ENCODE measurements at regions not wholly inside any gene's neighbourhood (a gene's known extent, or its start where the extent isn't known, plus 50 kb on each side); places are given as distances from the start of the nearest gene placed in this dataset.
"Not testable (repeated sequence)": the region's sequence is repeated elsewhere in the genome, so short reads cannot be mapped to it uniquely, and the experiment has no call there.

DNA sequence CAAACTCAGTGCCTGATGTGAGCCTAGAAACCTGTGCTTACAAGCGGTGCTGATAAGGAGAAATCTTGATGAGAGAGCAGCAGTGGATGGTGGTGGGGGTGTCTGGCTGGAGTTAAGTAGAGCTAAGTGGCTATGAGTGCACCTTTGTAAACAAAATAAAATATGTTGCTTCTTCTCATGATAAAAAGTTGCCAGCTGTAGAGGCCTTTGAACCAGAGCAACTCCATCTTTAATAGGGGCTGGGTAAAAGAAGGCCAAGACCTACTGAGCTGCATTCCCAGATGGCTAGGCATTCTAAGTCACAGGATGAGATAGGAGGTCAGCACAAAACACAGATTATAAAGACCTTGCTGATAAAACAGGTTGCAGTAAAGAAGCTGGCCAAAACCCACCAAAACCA is 107.6 kb upstream of the FAM3C start:
- no peak for DNase-seq (ENCODE audit: low read depth, low spot score)
- Histone ChIP-seq H3K9me3 (ENCODE audit: low read depth, low read length) (no peaks in the 10 kb centered on the region), H3K36me3 (ENCODE audit: insufficient read depth, low read length) (no peaks in the 10 kb centered on the region), H3K27ac (no peak overlapping the region), H3K4me3 (no peak overlapping the region), H3K9ac (ENCODE audit: insufficient read length) (no peak overlapping the region)
- no peak for TF ChIP-seq FOXP2 (optimal IDR thresholded peaks at IDR 0.05; ENCODE audit: control extremely low read depth, extremely low read length, insufficient read depth)
- no peak for TF ChIP-seq EZH2 (IDR thresholded peaks at IDR 0.05)
- TF ChIP-seq POLR2AphosphoS5 (IDR thresholded peaks at IDR 0.05; ENCODE audit: borderline replicate concordance, low read depth, low read length), result no peak

- Histone ChIP-seq H3K27ac (no peak overlapping the region), H3K36me3 (ENCODE audit: insufficient read depth, low read length) (no peaks in the 10 kb centered on the region), H3K9ac (ENCODE audit: insufficient read length) (no peak overlapping the region), H3K4me3 (no peak overlapping the region), H3K9me3 (ENCODE audit: low read depth, low read length) (no peaks in the 10 kb centered on the region)
- TF ChIP-seq FOXP2 (optimal IDR thresholded peaks at IDR 0.05; ENCODE audit: control extremely low read depth, extremely low read length, insufficient read depth) (no peak), EZH2 (IDR thresholded peaks at IDR 0.05) (no peak), POLR2AphosphoS5 (IDR thresholded peaks at IDR 0.05; ENCODE audit: borderline replicate concordance, low read depth, low read length) (no peak)
- DNase-seq (ENCODE audit: low read depth, low spot score), result no peak
Measured at GRCh38 chr7:121503039-121503438, 106.9 kb upstream of the FAM3C start.

DNA sequence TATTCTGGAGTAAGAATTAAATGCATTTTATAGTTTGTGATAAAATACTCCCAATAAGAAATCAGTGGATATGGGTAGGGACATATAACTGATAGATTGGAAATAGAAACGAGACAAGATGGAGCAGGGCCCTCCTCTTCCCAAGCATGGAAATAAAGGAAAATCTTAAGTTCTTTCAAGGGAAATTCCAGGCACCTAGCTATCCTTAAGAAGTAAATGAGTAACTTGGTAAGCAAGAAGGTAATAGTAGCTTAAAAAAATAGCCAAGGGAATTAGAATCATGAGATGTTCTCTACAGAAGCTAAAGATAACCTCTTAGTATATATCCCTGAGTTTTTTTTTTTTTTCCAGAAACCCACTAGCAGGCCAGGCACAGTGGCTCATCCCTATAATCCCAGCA is 105.5 kb upstream of the FAM3C start:
- DNase-seq (ENCODE audit: low read depth, low spot score), result no peak
- Histone ChIP-seq H3K27ac (no peak overlapping the region), H3K9me3 (ENCODE audit: low read depth, low read length) (no peaks in the 10 kb centered on the region), H3K36me3 (ENCODE audit: insufficient read depth, low read length) (no peaks in the 10 kb centered on the region), H3K4me3 (no peak overlapping the region), H3K9ac (ENCODE audit: insufficient read length) (no peak overlapping the region)
- TF ChIP-seq POLR2AphosphoS5 (IDR thresholded peaks at IDR 0.05; ENCODE audit: borderline replicate concordance, low read depth, low read length), result no peak

DNA sequence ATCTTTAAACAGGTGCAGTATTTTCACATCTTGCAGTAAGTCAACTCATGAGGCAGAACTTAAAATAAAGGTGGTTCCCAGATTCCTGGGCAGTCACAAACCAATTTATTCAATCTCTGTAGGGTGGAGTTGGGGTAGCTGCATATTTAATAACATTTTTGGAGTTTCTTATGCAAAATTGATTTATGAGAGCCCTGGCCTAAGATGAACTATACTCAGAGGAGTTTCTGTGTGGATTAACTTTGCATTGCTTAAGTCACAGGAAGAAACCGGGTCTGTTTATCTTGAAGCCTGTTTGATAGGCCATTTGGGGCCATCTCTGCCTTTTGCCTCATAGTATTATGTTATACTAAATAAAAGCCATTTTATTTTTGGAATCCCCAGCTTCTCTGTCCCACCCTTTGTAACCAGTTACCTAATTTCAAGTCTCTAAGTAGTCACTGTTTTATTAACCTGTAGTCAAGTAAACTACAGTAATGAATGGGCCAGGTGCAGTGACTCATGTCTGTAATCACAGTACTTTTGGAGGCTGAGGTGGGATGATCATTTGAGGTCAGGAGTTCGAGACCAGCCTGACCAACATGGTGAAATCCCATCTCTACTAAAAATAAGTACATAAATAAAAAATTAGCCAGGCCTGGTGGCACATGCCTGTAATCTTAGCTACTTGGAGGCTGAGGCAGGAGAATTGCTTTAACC is 104.4 kb upstream of the FAM3C start:
- no peak for DNase-seq (ENCODE audit: low read depth, low spot score)
- TF ChIP-seq POLR2AphosphoS5 (IDR thresholded peaks at IDR 0.05; ENCODE audit: borderline replicate concordance, low read depth, low read length), result no peak
- TF ChIP-seq EZH2 (IDR thresholded peaks at IDR 0.05), result no peak
- TF ChIP-seq FOXP2 (optimal IDR thresholded peaks at IDR 0.05; ENCODE audit: control extremely low read depth, extremely low read length, insufficient read depth), result no peak

DNA sequence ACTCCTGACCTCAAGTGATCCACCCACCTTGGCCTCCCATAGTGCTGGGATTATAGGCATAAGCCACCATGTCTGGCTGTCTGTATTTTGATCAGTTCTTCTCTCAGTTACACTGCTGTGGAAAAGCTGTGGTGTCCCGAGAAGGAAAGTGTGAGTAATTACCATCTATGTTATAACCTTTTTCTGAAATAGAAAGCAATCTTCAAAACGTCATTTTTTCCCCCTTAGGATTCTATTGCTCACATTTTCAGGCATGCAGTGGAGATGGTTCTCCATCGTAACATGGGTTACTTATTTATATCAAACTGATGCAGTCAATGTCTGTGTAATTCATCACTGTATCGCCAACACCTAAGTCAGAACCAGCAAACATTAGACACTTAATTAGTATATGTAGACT is 103.5 kb upstream of the FAM3C start:
- no peak overlapping the region for H3K9ac ChIP-seq (ENCODE audit: insufficient read length)
- DNase-seq (ENCODE audit: low read depth, low spot score), result no peak
- no peak overlapping the region for H3K27ac ChIP-seq
- TF ChIP-seq EZH2 (IDR thresholded peaks at IDR 0.05) (no peak), FOXP2 (optimal IDR thresholded peaks at IDR 0.05; ENCODE audit: control extremely low read depth, extremely low read length, insufficient read depth) (no peak), POLR2AphosphoS5 (IDR thresholded peaks at IDR 0.05; ENCODE audit: borderline replicate concordance, low read depth, low read length) (no peak)
- H3K36me3 ChIP-seq (ENCODE audit: insufficient read depth, low read length), result no peaks in the 10 kb centered on the region
- no peak overlapping the region for H3K4me3 ChIP-seq
- no peaks in the 10 kb centered on the region for H3K9me3 ChIP-seq (ENCODE audit: low read depth, low read length)

More for the DNA sequence above, 104.4 kb upstream of the FAM3C start:
- H3K9ac ChIP-seq (ENCODE audit: insufficient read length), result no peak overlapping the region
- no peak overlapping the region for H3K4me3 ChIP-seq
- H3K36me3 ChIP-seq (ENCODE audit: insufficient read depth, low read length), result no peaks in the 10 kb centered on the region
- H3K9me3 ChIP-seq (ENCODE audit: low read depth, low read length), result no peaks in the 10 kb centered on the region
- no peak overlapping the region for H3K27ac ChIP-seq

GRCh38 chr7:121498816-121499215 is 102.7 kb upstream of the FAM3C start:
- no peak overlapping the region for H3K9ac ChIP-seq (ENCODE audit: insufficient read length)
- H3K36me3 ChIP-seq (ENCODE audit: insufficient read depth, low read length), result no peaks in the 10 kb centered on the region
- no peak for DNase-seq (ENCODE audit: low read depth, low spot score)
- H3K4me3 ChIP-seq, result no peak overlapping the region
- H3K27ac ChIP-seq, result no peak overlapping the region
- no peaks in the 10 kb centered on the region for H3K9me3 ChIP-seq (ENCODE audit: low read depth, low read length)
- TF ChIP-seq EZH2 (IDR thresholded peaks at IDR 0.05) (no peak), FOXP2 (optimal IDR thresholded peaks at IDR 0.05; ENCODE audit: control extremely low read depth, extremely low read length, insufficient read depth) (no peak), POLR2AphosphoS5 (IDR thresholded peaks at IDR 0.05; ENCODE audit: borderline replicate concordance, low read depth, low read length) (no peak)

GRCh38 chr7:121497545-121497944 is 101.4 kb upstream of the FAM3C start:
- H3K36me3 ChIP-seq (ENCODE audit: insufficient read depth, low read length); DNase-seq (ENCODE audit: low read depth, low spot score); H3K9ac ChIP-seq (ENCODE audit: insufficient read length); H3K27ac ChIP-seq; H3K9me3 ChIP-seq (ENCODE audit: low read depth, low read length); H3K4me3 ChIP-seq: not testable (repeated sequence)

GRCh38 chr7:121494516-121494915 is 98.4 kb upstream of the FAM3C start:
- TF ChIP-seq FOXP2 (optimal IDR thresholded peaks at IDR 0.05; ENCODE audit: control extremely low read depth, extremely low read length, insufficient read depth) (no peak), POLR2AphosphoS5 (IDR thresholded peaks at IDR 0.05; ENCODE audit: borderline replicate concordance, low read depth, low read length) (no peak), EZH2 (IDR thresholded peaks at IDR 0.05) (no peak)
- DNase-seq (ENCODE audit: low read depth, low spot score), result no peak
- Histone ChIP-seq H3K9ac (ENCODE audit: insufficient read length) (no peak overlapping the region), H3K27ac (no peak overlapping the region), H3K4me3 (no peak overlapping the region), H3K9me3 (ENCODE audit: low read depth, low read length) (no peaks in the 10 kb centered on the region), H3K36me3 (ENCODE audit: insufficient read depth, low read length) (no peaks in the 10 kb centered on the region)

GRCh38 chr7:121493553-121493952 is 97.4 kb upstream of the FAM3C start:
- no peak for TF ChIP-seq EZH2 (IDR thresholded peaks at IDR 0.05)
- TF ChIP-seq POLR2AphosphoS5 (IDR thresholded peaks at IDR 0.05; ENCODE audit: borderline replicate concordance, low read depth, low read length), result no peak
- no peak for TF ChIP-seq FOXP2 (optimal IDR thresholded peaks at IDR 0.05; ENCODE audit: control extremely low read depth, extremely low read length, insufficient read depth)
- H3K9me3 ChIP-seq (ENCODE audit: low read depth, low read length), result no peaks in the 10 kb centered on the region
- H3K27ac ChIP-seq, result no peak overlapping the region
- DNase-seq (ENCODE audit: low read depth, low spot score), result no peak
- H3K36me3 ChIP-seq (ENCODE audit: insufficient read depth, low read length), result no peaks in the 10 kb centered on the region
- H3K9ac ChIP-seq (ENCODE audit: insufficient read length), result no peak overlapping the region
- no peak overlapping the region for H3K4me3 ChIP-seq

All from SK-N-MC (cell line).